ENCODE measurements at regions not wholly inside any gene's neighbourhood (a gene's known extent, or its start where the extent isn't known, plus 50 kb on each side); places are given as distances from the start of the nearest gene placed in this dataset.
"Not testable (repeated sequence)": the region's sequence is repeated elsewhere in the genome, so short reads cannot be mapped to it uniquely, and the experiment has no call there.

DNA sequence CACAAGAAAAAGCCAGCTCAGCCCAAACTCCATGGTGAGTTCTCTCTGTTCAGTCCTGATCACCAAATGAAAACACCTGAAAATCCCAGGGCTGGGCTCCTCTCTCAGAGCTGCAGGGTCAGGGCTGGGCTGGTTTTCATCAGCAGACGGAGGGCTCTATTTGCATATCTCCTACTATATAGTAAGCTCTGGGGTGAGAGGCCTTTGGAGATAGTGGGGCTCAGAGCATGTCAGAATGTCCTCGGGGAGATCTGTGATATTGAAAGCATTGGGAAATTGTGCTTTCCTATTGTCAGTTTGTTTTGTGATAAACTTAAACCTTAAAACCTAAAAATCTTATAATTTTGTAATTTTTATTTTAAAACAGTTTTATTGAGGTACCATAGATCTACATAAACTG is 742.6 kb downstream of the TMEM121 start:
- in situ Hi-C loops (cut with MboI; ENCODE audit: low sequenced_read_pairs) = no loop called here

DNA sequence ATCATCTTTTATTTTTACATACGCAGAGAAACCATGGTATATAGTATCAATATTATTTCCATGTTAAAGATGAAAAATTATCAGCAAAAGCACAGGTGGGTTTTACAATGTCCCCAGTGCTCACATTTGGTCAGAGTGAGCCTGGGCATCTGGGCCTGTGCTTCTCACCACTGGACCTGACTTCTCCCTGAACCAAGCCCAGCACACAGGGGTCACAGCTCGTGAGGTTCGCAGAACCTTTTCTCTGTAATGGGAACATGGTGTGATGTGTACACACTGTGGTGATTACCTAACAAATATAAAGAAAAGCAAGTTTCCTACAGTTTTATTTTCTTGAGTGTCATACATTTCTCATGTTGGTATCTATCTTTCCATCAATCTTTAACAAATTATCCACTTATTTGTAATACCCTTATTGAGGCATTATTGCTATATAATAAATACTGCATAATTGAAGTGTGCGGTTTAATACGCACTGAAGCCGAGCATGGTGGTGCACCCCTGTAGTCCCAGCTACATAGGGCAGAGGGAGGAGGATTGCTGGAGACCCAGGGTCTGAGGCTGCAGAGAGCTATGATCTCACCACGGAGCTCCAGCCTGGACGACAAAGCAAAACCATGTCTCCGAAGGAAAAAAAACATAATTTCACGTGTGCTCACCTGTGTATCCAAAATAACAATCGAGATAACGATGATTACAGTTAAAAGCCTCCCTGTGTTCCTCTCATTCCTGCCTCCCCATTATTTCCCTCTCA is 743.2 kb downstream of the TMEM121 start:
- in situ Hi-C loops (cut with MboI; ENCODE audit: low sequenced_read_pairs) = no loop called here

DNA sequence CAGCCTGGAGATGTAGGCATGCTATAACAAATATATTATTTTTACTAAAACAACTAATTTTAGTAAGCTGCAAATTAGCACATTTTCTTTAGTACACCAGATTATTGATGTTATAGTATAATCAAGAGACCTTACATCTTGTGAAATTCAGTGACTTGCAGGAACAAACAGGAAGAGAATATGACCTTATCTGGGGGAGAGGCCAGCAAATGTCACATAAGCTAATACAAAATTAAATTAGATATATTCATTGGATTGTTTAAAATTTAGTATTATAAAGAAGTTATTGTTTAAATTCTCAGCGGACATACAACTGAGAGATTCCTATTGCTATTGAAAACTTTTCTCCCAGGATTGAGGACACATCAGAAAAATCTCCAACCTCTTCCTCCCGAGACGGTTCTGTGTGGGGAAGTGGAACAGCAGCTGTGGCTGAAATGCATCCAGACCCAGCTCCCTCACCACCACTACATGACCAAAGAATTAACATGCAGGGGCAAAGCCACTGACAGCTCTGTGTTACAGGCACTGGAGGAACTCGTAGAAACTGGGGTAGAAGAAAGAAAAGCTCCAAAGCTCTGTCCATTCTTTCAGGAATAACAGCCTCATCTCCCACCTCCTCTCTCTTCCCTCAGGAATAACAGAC is 744.2 kb downstream of the TMEM121 start:
- in situ Hi-C loops (cut with MboI; ENCODE audit: low sequenced_read_pairs) = not testable (repeated sequence)

DNA sequence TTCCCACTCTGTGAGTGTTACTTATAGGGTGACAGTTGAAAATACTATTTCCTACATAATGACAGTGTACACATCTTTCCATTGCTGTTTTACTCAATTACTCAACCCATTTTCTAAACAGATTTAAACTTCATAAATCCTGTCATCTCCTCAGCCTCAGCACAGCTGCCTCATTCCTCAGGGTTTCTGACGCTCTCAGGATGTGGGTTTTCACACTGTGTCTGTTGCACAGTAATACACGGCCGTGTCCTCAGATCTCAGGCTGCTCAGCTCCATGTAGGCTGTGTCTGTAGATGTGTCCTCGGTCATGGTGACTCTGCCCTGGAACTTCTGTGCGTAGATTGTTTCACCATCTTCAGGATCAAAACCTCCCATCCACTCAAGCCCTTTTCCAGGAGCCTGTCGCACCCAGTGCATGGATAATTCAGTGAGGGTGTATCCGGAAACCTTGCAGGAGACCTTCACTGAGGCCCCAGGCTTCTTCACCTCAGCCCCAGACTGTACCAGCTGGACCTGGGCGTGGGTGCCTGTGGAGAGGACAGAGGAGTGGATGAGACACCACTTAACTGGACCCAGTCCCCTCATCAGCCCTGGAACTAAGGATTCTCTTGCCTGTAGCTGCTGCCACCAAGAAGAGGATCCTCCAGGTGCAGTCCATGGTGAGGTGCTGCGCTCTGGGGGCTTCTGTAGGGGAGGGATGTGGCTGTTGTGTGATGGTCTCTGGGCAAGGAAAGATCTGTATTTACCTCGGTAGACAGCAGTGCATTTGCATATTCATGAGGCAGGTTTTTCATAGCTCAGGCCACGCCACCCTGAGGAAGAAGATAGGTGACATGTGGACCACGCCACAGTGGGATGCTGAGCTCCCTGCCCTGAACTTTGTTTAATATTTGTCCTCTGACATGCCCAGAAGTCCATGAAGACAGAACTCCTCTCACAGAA is 750.2 kb downstream of the TMEM121 start:
- in situ Hi-C loops (cut with MboI; ENCODE audit: low sequenced_read_pairs) = no loop called here

DNA sequence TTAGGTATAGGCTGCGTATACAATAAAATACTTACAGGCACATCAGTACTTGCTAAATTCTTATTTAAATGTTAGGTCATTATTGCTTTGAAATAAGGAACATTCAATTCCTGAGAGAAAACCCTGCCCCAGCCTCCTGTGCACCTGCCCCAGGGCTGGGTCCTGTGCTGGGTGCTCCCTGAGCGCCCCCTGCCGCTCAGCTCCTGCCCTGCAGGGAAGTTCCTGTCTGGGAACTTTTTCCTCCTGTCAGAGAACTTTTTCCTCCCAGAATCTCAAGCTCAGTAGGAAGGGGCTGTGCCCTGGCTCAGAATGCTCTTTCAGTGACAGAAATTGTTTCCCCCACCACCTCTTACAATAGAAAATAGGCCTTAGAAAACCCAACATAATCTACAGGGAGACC is 751.1 kb downstream of the TMEM121 start:
- in situ Hi-C loops (cut with MboI; ENCODE audit: low sequenced_read_pairs) = no loop called here

DNA sequence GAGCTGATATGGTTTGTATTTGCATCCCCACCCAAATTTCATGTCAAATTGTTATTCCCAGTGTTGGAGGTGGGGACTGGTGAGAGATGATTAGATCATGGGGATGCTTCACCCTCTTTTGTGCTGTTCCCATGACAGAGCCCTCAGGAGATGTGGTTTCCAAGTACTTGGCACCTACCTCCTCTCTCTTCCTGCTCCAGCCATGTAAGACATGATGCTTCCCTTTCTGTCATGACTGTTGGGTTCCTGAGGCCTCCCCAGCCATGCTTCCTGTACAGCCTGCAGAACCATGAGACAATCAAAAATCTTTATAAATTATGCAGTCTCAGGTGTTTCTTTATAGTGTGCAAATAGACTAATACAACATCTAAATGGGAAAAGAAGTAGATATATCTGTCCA is 754.5 kb downstream of the TMEM121 start:
- in situ Hi-C loops (cut with MboI; ENCODE audit: low sequenced_read_pairs) = no loop called here

DNA sequence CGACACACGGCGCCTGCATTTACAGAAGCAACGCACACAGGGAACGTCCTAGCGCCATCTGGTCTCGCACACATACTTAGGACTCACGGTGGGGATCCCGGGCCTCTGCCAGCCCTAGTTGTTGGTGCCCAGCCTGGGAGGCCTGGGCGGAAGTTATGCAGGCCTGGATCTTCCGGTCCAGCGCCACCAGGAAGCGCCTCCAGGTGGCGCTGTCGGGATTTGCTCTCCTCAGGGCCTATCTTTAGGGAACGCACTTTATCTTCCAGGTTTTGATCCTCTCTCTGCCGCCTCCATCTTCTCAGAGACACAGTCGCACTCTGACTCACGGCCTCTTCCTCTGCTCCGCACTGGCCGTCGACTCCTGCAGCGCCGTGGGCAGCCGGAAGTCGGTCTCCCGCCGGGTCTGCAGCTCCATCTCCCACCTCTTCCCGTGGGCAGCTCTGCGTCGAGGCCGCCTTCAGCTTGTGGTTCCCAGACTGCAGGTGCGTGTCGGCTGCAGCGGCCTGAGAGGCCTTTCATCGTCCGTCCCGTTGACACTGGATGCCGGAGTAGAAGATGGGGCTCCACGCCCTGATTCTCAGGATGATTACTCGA is 760.4 kb downstream of the TMEM121 start:
- in situ Hi-C loops (cut with MboI; ENCODE audit: low sequenced_read_pairs) = no loop called here

DNA sequence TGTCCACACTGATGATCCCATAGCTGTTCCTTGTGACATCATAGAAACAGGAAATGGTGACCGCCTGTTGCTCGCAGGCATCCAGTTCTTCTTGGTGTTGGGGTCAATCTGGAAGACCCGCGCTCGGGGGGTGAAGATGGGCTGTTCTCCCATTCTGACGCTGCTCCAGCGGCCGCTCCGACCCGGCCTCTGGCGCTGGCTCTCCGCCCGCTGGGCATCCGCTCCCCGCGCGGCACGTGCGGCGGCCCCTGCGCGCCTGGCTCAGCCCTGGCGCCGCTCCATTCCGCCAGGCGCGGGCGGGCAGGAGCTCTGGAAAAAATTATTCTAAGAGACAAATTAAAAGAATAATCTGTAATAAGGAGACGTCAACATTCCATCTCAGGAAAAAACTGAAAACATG is 761.1 kb downstream of the TMEM121 start:
- in situ Hi-C loops (cut with MboI; ENCODE audit: low sequenced_read_pairs) = no loop called here

DNA sequence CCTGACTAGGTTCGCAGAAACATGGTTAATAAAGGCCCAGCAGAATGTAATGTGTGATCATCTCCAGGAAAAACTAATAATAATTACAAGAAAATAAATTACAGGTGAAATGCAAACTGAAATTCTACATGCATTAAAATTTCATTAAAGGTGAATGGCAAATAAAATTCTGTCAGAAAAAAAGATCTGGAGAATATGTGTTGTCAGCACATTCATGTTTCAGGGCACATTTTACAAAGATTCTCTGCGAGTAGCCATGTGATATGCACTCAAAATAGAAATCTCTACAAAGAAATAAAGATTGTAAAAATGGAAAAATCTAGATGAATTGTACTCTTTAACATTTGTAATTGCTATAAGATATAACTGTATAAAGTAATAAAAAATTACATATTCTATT is 765.2 kb downstream of the TMEM121 start:
- in situ Hi-C loops (cut with MboI; ENCODE audit: low sequenced_read_pairs) = no loop called here

DNA sequence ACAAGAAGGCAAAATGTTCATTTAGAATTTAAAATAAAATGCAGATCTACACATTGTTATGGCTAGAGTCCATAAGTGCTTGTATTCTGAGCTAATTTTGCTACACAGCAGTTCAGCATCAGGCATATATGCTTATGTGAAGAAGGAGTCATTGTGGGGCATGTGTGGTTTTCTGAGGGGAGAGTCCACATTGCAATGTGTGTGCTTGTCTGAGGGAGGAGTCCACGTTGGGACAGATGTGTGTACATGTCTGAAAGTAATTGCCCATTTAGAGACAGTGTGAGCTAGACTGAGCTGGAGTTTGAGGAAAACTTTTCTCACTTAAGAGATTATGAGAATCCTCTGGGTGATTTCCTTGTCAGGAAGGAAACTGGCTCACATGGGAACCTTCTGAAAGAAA is 767.9 kb downstream of the TMEM121 start:
- in situ Hi-C loops (cut with MboI; ENCODE audit: low sequenced_read_pairs) = no loop called here

DNA sequence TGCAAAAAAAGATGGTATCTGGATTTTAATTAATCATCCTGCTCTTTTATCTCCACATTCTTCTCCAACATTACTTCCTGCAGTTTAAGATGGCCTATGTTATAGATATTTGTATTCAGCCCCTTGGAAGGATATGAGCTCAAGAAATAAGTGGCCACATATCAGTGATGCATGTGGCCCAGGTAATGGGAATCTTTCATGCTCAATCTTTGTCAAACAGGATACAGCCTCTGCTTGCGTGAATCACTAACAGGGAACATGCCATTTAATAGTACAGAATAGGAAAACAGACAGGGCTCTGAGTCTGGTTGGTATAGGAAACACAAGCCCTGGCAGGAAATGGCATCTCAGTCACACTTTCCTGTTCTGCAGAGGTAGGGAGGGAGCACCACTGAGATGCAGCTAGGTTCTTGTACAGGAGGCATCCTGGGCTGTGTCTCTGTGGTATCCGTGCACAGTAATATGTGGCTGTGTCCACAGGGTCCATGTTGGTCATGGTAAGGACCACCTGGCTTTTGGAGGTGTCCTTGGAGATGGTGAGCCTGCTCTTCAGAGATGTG is 774.6 kb downstream of the TMEM121 start:
- in situ Hi-C loops (cut with MboI; ENCODE audit: low sequenced_read_pairs) = not testable (repeated sequence)

DNA sequence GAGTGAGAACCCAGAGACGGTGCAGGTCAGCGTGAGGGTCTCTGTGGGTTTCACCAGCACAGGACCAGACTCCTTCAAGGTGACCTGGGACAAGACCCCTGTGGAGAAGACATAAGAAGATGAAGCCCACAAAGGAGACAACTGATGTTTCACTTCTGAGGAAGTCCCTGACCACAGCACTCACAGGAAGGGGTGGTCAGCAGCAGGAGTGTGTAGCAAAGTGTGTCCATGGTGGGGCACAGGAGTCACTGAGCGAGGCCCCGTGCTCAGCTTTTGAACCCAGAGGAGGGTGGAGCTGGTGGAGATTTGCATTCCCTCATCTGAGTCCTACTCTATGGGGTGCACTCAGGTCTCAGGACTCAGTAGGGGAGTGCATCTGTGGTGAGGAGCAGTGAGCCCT is 775.2 kb downstream of the TMEM121 start:
- in situ Hi-C loops (cut with MboI; ENCODE audit: low sequenced_read_pairs) = not testable (repeated sequence)

DNA sequence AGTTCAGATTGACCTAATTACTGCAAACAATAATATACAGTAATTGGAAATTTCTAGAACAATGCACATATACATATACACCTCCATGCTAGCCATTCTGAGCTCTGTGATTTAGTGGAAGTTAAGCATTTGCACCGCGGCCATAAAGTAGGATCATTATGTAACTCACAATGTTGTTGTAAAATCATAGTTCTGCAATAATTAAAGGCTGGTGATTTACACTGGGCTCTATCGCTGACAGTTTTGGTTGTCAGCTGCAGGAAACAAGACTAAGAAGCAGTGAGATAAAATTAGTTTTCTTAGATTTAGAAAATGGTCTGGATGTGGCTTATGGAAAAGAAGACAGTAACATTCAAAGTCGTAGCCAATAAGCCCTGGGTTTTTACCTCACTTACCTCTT is 776.3 kb downstream of the TMEM121 start:
- in situ Hi-C loops (cut with MboI; ENCODE audit: low sequenced_read_pairs) = no loop called here

DNA sequence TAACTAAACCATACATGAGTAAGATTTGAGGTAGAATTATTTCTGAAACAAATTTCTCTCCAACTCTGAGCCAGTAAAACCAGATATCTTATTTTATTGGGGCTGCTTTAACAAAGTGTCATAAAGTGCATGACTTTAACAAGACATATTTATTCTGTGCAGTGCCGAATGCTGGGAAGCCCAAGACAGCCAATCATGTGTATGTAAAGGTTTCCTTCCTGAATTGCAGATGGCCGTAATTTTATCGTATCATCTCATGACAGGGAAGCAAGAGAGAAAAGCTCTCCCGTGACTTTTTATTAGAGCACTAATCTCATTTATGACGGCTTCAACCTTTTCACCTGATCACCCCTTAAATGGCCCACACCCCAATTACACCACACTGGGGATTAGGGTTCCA is 777.9 kb downstream of the TMEM121 start:
- in situ Hi-C loops (cut with MboI; ENCODE audit: low sequenced_read_pairs) = no loop called here

DNA sequence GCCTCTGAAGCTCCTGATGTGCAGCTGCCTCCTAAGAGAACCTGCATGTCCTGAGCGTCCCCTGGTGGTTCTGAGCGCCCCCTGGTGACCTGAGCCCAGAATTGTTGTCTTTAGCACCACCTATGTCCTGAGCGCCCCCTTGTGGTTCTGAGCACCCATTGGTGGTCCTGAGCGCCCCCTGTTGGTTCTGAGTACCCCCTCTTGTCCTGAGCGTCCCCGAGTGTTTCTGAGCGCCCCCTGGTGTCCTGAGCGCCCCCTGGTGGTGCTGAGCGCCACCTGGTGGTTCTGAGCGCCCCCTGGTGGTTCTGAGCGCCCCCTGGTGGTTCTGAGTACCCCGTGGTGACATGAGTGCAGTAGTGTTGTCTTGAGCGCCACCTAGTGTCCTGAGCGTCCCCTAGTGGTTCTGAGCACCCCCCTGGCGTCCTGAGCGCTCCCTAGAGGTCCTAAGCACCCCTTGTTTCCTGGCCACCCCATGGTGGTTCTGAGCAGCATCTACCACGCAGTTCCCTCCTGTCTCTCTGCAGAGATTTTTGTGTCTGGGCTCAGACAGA is 782.5 kb downstream of the TMEM121 start:
- in situ Hi-C loops (cut with MboI; ENCODE audit: low sequenced_read_pairs) = no loop called here

DNA sequence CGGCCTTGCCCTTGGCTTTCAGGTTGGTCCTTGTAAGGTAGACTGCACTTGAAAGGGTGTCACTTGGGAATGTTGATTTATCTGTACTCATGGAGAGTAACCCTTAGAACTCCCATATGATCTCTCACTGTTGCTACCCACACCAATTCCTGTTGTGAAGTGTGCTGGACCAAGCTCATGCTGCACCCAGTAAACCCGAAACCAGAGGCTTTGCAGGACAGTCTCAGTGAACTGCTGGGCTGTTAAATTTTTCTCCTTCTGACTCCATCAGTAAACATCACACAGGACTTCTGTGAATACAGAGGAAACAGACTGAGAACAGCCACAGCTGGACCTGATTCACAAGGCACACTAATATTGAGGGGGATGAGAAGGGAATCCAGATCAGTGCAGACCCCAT is 783.0 kb downstream of the TMEM121 start:
- in situ Hi-C loops (cut with MboI; ENCODE audit: low sequenced_read_pairs) = no loop called here

DNA sequence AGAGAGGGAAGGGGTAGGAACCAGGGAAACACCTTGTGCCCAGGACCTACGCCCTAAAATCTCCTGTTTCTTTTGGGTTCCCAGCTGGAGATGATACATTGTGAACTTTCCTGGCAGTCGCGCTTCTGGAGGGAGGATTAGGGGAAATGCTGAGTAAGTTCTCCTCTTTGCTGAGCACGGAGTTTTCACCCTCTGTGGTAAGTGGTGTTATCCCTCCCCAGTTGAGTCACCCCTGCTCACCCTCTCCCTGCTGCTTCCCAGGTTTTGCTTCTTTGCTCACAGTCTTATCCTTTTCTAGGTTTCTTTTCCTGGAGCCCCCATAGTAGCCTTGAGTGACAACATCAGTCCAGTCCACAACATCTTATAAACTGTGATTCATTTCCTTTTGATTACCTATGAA is 789.1 kb downstream of the TMEM121 start:
- in situ Hi-C loops (cut with MboI; ENCODE audit: low sequenced_read_pairs) = no loop called here

DNA sequence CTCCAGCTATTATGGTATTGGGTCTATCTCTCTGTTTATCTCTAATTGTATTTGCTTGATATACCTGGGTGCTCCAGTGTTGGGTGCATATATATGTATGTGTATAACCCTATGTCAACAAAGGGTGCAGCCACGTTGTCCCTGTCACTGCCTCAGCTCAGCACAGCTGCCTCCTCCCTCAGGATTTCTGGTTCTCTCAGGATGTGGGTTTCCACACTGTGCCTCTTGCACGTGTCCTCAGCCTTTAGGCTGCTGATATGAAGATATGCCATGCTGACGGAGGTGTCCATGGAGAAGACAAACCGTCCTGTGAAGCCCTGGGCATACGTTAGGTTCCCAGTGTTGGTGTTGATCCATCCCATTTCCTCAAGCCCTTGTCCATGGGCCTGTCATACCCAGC is 791.2 kb downstream of the TMEM121 start:
- in situ Hi-C loops (cut with MboI; ENCODE audit: low sequenced_read_pairs) = no loop called here

DNA sequence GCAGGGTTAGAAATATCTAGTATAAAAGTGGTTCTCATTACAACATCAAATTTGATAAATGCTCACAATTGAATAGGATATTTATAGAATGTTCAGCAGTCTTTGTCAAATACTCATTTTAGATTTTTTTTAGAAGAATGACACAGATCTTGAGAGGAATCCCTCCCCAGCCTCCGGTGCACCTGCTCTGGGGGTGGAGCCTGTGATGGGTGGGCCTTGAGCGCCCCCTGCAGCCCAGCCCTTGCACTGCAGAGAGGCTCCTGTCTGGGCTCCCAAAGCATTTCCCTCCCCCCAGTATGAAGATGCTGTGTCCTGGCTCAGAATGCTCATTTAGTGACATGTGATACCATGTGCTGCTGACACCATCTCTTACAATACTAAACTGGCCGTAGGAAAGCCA is 792.3 kb downstream of the TMEM121 start:
- in situ Hi-C loops (cut with MboI; ENCODE audit: low sequenced_read_pairs) = no loop called here

DNA sequence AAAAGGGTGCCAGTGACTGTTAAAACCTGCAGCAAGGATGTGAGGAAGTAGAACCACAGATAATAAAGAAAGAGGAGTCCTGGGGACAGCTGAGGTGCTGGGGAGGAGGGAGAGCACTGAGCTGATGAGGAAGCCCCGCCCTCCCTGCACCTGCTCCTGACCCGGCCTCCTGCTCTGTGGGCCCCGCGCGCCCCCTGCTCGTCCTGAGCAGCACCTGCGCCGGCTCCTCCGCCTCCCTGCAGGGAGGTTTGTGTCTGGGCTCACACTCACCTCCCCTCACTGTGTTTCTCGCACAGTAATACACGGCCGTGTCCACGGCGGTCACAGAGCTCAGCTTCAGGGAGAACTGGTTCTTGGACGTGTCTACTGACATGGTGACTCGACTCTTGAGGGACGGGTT is 797.6 kb downstream of the TMEM121 start:
- in situ Hi-C loops (cut with MboI; ENCODE audit: low sequenced_read_pairs) = not testable (repeated sequence)

DNA sequence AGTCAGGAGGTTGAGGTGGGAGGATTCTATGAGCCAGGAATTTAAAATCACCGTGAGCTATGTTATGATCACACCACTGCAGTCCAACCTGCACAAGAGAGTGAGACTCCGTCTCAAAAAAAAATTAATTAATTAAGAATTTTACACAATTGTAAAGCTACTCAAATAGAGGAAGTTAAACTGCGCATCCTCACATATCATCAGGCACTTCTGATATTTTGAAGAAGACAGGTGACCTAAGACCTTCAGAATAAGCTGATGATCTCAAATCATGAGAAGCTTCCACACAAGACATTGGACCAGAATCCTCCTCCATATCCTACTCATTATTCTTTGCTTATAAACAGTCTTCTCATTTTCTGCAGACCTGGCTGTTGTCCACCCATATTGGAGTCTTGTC is 800.9 kb downstream of the TMEM121 start:
- in situ Hi-C loops (cut with MboI; ENCODE audit: low sequenced_read_pairs) = no loop called here
